ENCODE measurements at regions not wholly inside any gene's neighbourhood (a gene's known extent, or its start where the extent isn't known, plus 50 kb on each side); places are given as distances from the start of the nearest gene placed in this dataset.

DNA sequence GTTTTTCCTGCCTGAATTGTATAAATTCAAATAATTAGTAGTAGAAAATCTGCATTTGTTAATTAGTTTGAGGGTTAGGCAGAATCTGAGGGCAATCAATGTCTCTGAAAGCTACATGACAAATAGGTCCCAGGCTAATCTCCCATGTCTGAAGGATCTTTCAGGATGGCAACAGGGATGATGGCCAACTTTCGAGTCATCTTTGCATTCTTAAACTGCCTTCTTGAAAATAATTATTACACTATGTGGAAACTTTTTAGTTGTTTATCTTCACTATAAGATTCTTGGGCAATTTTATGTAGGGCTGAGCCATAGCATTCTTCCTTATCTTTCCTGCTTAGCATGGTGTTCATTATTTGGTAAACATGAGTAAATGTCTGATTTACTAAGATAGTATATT is 490.3 kb upstream of the EPHA5 start:
- TF ChIP-seq, protein P1, sequence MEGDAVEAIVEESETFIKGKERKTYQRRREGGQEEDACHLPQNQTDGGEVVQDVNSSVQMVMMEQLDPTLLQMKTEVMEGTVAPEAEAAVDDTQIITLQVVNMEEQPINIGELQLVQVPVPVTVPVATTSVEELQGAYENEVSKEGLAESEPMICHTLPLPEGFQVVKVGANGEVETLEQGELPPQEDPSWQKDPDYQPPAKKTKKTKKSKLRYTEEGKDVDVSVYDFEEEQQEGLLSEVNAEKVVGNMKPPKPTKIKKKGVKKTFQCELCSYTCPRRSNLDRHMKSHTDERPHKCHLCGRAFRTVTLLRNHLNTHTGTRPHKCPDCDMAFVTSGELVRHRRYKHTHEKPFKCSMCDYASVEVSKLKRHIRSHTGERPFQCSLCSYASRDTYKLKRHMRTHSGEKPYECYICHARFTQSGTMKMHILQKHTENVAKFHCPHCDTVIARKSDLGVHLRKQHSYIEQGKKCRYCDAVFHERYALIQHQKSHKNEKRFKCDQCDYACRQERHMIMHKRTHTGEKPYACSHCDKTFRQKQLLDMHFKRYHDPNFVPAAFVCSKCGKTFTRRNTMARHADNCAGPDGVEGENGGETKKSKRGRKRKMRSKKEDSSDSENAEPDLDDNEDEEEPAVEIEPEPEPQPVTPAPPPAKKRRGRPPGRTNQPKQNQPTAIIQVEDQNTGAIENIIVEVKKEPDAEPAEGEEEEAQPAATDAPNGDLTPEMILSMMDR (IDR thresholded peaks at IDR 0.05; ENCODE audit: low read depth, low read length, poor library complexity, severe bottlenecking): no peak
- no peak for TF ChIP-seq EZH2phosphoT487 (IDR thresholded peaks at IDR 0.05; ENCODE audit: borderline replicate concordance, low read length)
